GM06990 (cell line): ENCODE measurements at regions not wholly inside any gene's neighbourhood (a gene's known extent, or its start where the extent isn't known, plus 50 kb on each side); places are given as distances from the start of the nearest gene placed in this dataset.

Source experiments
- DNase-seq: peaks from one replicate; pipeline ENCODE4 v3.0.0-alpha.2; 2011; ENCODE audit not compliant: insufficient read length; ENCODE audit errors: extremely low read depth
- H3K27me3 ChIP-seq: replicated peaks from 2 replicates; pipeline ENCODE4 v1.6.0; 2011; ENCODE audit warnings: low read length; ENCODE audit not compliant: control insufficient read depth, insufficient read depth
- H3K36me3 ChIP-seq: 2 replicates; pipeline ENCODE4 v1.5.1; 2011; ENCODE audit warnings: low read length; ENCODE audit not compliant: control insufficient read depth, insufficient read depth
- H3K4me3 ChIP-seq: replicated peaks from 2 replicates; pipeline ENCODE4 v1.5.1; 2011; ENCODE audit warnings: low read depth, mild to moderate bottlenecking, control low read depth, low read length
- CTCF ChIP-seq: IDR thresholded peaks from 2 replicates; pipeline ENCODE4 v1.5.1; 2011; ENCODE audit warnings: low read length, control low read depth, mild to moderate bottlenecking, inconsistent platforms; ENCODE audit not compliant: insufficient read depth, poor library complexity, severe bottlenecking

- Histone ChIP-seq H3K27me3 (no peaks in the 10 kb centered on the region), H3K4me3 (no peak overlapping the region), H3K36me3 (no peaks in the 10 kb centered on the region)
- DNase-seq: no peak
- TF ChIP-seq CTCF: no peak
These were observed 94.4 kb upstream of the TNFAIP3 start for GRCh38 chr6:137772541-137773250.

- no peak for DNase-seq
- no peak for TF ChIP-seq CTCF
- Histone ChIP-seq H3K4me3 (no peak overlapping the region), H3K36me3 (no peaks in the 10 kb centered on the region), H3K27me3 (no peaks in the 10 kb centered on the region)
These were observed 91.8 kb upstream of the TNFAIP3 start for GRCh38 chr6:137775227-137775626.

GRCh38 chr6:137775720-137776119 is 91.3 kb upstream of the TNFAIP3 start:
- DNase-seq: no peak
- no peak overlapping the region for H3K4me3 ChIP-seq
- no peaks in the 10 kb centered on the region for H3K36me3 ChIP-seq
- no peaks in the 10 kb centered on the region for H3K27me3 ChIP-seq
- no peak for TF ChIP-seq CTCF

GRCh38 chr6:137776256-137776655 is 90.8 kb upstream of the TNFAIP3 start:
- Histone ChIP-seq H3K27me3 (no peaks in the 10 kb centered on the region), H3K36me3 (no peaks in the 10 kb centered on the region), H3K4me3 (no peak overlapping the region)
- DNase-seq: no peak
- TF ChIP-seq CTCF: no peak

- no peaks in the 10 kb centered on the region for H3K36me3 ChIP-seq
- H3K4me3 ChIP-seq: no peak overlapping the region
- H3K27me3 ChIP-seq: no peaks in the 10 kb centered on the region
- no peak for DNase-seq
- no peak for TF ChIP-seq CTCF
These were observed 90.0 kb upstream of the TNFAIP3 start for GRCh38 chr6:137776786-137777686.
